ENCODE measurements at regions not wholly inside any gene's neighbourhood (a gene's known extent, or its start where the extent isn't known, plus 50 kb on each side); places are given as distances from the start of the nearest gene placed in this dataset.

DNA sequence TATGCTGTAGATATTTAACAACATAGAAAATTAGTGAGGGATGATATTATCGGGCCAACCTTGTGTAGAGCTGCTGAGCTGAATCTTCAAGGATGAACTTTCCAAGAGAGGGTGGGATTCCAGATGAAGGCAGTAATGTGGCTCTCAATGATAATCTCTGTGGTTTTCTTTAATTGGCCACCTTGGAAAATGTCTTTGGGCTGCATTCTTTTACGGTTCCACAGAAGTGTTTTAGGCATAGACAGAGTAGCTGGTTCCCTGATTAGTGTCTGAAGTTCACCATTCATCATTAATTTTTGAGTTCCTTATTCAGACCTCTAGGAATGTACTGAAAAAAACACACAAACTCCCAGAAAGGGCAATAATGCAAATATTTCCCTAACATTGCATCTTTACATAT lies 1566.9 kb upstream of the PIK3C3 start:
- TF ChIP-seq, protein P1, sequence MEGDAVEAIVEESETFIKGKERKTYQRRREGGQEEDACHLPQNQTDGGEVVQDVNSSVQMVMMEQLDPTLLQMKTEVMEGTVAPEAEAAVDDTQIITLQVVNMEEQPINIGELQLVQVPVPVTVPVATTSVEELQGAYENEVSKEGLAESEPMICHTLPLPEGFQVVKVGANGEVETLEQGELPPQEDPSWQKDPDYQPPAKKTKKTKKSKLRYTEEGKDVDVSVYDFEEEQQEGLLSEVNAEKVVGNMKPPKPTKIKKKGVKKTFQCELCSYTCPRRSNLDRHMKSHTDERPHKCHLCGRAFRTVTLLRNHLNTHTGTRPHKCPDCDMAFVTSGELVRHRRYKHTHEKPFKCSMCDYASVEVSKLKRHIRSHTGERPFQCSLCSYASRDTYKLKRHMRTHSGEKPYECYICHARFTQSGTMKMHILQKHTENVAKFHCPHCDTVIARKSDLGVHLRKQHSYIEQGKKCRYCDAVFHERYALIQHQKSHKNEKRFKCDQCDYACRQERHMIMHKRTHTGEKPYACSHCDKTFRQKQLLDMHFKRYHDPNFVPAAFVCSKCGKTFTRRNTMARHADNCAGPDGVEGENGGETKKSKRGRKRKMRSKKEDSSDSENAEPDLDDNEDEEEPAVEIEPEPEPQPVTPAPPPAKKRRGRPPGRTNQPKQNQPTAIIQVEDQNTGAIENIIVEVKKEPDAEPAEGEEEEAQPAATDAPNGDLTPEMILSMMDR (IDR thresholded peaks at IDR 0.05), result no peak
- TF ChIP-seq POLR2AphosphoS5 (IDR thresholded peaks at IDR 0.05), result no peak
- no peak for TF ChIP-seq EP300 (IDR thresholded peaks at IDR 0.05)
- no peak for TF ChIP-seq POLR2A (IDR thresholded peaks at IDR 0.05)
